ENCODE measurements at regions not wholly inside any gene's neighbourhood (a gene's known extent, or its start where the extent isn't known, plus 50 kb on each side); places are given as distances from the start of the nearest gene placed in this dataset.

DNA sequence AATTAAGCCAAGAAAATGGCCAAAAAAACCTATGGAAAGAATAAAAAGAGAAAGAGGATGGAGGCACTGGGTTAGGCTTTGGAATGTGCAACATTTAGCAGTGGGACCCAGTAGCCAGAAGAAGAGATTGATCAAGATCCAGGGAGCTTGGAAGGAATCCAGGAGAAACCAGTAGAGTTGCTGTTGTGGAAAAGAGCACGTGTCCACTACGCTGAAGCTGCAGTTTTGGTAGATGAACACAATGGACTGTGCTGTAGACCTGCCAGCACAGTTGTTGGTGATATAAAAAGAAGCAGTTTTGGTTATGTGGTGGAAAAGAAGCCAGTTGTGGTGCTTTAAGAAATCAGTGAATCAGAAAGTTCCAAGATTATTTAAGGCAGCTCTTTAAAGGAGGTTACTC, 802.2 kb upstream of the POM121L12 start:
- Histone ChIP-seq H3K9me2 (replicated peaks; ENCODE audit: control insufficient read depth, low read length) (no peaks in the 10 kb centered on the region), H3K27me3 (ENCODE audit: control insufficient read depth, low read length) (no peaks in the 10 kb centered on the region), H3K9me3 (ENCODE audit: control insufficient read depth, insufficient read depth, low read length) (peaks cover 21% of the 10 kb centered on the region; the same call in 1 of the 2 replicates), H3K4me3 (ENCODE audit: low read length) (no peak overlapping the region), H3K4me2 (ENCODE audit: low read length) (no peak overlapping the region), H3K27ac (ENCODE audit: low read depth, low read length) (no peak overlapping the region), H3K36me3 (ENCODE audit: control insufficient read depth, low read length) (no peaks in the 10 kb centered on the region), H3K4me1 (ENCODE audit: control insufficient read depth, low read length) (no peaks in the 10 kb centered on the region), H3K79me2 (ENCODE audit: control insufficient read depth, low read length) (no peaks in the 10 kb centered on the region), H4K20me1 (ENCODE audit: control insufficient read depth, insufficient read depth, low read depth, low read length) (no peaks in the 10 kb centered on the region), H3F3A (ENCODE audit: control insufficient read depth, insufficient read depth) (no peaks in the 10 kb centered on the region)
- TF ChIP-seq EZH2phosphoT487 (IDR thresholded peaks at IDR 0.05; ENCODE audit: borderline replicate concordance, low read length), result no peak
- TF ChIP-seq, protein P1, sequence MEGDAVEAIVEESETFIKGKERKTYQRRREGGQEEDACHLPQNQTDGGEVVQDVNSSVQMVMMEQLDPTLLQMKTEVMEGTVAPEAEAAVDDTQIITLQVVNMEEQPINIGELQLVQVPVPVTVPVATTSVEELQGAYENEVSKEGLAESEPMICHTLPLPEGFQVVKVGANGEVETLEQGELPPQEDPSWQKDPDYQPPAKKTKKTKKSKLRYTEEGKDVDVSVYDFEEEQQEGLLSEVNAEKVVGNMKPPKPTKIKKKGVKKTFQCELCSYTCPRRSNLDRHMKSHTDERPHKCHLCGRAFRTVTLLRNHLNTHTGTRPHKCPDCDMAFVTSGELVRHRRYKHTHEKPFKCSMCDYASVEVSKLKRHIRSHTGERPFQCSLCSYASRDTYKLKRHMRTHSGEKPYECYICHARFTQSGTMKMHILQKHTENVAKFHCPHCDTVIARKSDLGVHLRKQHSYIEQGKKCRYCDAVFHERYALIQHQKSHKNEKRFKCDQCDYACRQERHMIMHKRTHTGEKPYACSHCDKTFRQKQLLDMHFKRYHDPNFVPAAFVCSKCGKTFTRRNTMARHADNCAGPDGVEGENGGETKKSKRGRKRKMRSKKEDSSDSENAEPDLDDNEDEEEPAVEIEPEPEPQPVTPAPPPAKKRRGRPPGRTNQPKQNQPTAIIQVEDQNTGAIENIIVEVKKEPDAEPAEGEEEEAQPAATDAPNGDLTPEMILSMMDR (IDR thresholded peaks at IDR 0.05; ENCODE audit: low read depth, low read length, poor library complexity, severe bottlenecking), result no peak

DNA sequence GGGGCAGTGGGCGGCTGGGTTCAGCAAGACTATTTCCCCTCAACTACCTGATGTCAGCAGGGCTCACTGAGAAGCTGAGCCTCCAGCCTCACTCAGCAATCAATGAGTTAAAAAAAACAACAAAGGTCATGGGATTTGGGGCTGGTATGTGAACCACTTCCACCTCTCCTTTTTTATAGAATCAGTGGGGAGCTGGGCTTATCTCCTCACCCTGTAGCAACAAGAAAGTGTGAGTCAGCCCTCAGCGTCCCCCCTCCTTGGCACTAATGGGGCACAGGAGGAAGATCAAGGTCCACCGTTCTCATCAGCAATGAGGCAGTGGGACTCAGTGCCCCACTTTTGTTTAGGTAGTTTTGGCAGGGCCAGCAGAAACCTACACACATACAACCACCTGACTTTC, 823.5 kb upstream of the POM121L12 start:
- H3K27me3 ChIP-seq (ENCODE audit: control insufficient read depth, low read length), result no peaks in the 10 kb centered on the region
- H3K79me2 ChIP-seq (ENCODE audit: control insufficient read depth, low read length), result no peaks in the 10 kb centered on the region
- no peaks in the 10 kb centered on the region for H3K9me2 ChIP-seq (replicated peaks; ENCODE audit: control insufficient read depth, low read length)
- no peaks in the 10 kb centered on the region for H4K20me1 ChIP-seq (ENCODE audit: control insufficient read depth, insufficient read depth, low read depth, low read length)
- H3K4me3 ChIP-seq (ENCODE audit: low read length), result no peak overlapping the region
- H3F3A ChIP-seq (ENCODE audit: control insufficient read depth, insufficient read depth), result no peaks in the 10 kb centered on the region
- H3K36me3 ChIP-seq (ENCODE audit: control insufficient read depth, low read length), result no peaks in the 10 kb centered on the region
- H3K27ac ChIP-seq (ENCODE audit: low read depth, low read length), result no peak overlapping the region
- no peak for TF ChIP-seq EZH2phosphoT487 (IDR thresholded peaks at IDR 0.05; ENCODE audit: borderline replicate concordance, low read length)
- TF ChIP-seq, protein P1 (IDR thresholded peaks at IDR 0.05; ENCODE audit: low read depth, low read length, poor library complexity, severe bottlenecking), result no peak
- H3K4me2 ChIP-seq (ENCODE audit: low read length), result no peak overlapping the region
- H3K9me3 ChIP-seq (ENCODE audit: control insufficient read depth, insufficient read depth, low read length), result peaks cover 9% of the 10 kb centered on the region; the same call in 1 of the 2 replicates
- no peaks in the 10 kb centered on the region for H3K4me1 ChIP-seq (ENCODE audit: control insufficient read depth, low read length)

DNA sequence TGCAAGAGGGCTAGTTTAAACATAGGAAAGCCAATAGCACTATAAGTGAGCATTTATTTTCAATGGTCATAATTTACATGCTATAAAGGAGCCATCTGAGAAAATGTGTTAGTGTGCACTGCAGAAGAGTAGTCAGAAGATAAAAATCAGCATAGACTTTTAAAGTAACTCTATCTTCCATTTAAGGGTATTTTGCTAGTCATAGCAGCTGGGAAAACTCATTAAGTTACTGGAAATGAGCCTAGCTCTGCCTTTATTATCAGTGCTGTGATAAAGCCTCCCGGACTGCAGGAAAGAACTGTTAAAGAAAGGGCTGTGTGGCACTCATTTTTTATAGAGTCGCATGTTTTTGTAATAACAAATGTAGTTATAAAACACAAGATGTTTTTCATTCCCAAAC, 825.8 kb upstream of the POM121L12 start:
- Histone ChIP-seq H4K20me1 (ENCODE audit: control insufficient read depth, insufficient read depth, low read depth, low read length) (no peaks in the 10 kb centered on the region), H3K36me3 (ENCODE audit: control insufficient read depth, low read length) (no peaks in the 10 kb centered on the region), H3K27ac (ENCODE audit: low read depth, low read length) (no peak overlapping the region), H3K4me3 (ENCODE audit: low read length) (no peak overlapping the region), H3K27me3 (ENCODE audit: control insufficient read depth, low read length) (no peaks in the 10 kb centered on the region), H3K9me3 (ENCODE audit: control insufficient read depth, insufficient read depth, low read length) (peaks cover 9% of the 10 kb centered on the region; the same call in 1 of the 2 replicates), H3K9me2 (replicated peaks; ENCODE audit: control insufficient read depth, low read length) (no peaks in the 10 kb centered on the region), H3K4me2 (ENCODE audit: low read length) (no peak overlapping the region), H3K4me1 (ENCODE audit: control insufficient read depth, low read length) (no peaks in the 10 kb centered on the region), H3F3A (ENCODE audit: control insufficient read depth, insufficient read depth) (no peaks in the 10 kb centered on the region), H3K79me2 (ENCODE audit: control insufficient read depth, low read length) (no peaks in the 10 kb centered on the region)
- TF ChIP-seq EZH2phosphoT487 (IDR thresholded peaks at IDR 0.05; ENCODE audit: borderline replicate concordance, low read length), result no peak
- TF ChIP-seq, protein P1 (IDR thresholded peaks at IDR 0.05; ENCODE audit: low read depth, low read length, poor library complexity, severe bottlenecking), result no peak

Measured in DOHH2 (cell line).